ENCODE measurements at regions not wholly inside any gene's neighbourhood (a gene's known extent, or its start where the extent isn't known, plus 50 kb on each side); places are given as distances from the start of the nearest gene placed in this dataset.
"Not testable (repeated sequence)": the region's sequence is repeated elsewhere in the genome, so short reads cannot be mapped to it uniquely, and the experiment has no call there.

- H3K27me3 ChIP-seq (ENCODE audit: low read length) = no peaks in the 10 kb centered on the region
- POLR2A ChIA-PET (ENCODE audit: unreplicated experiment) = interaction anchor here (0.6 kb wide), 1 partner anchor 51 kb away, joined by 3 read pairs; no protein-coding TSS in a partner anchor
- no peak overlapping the region for H3K4me2 ChIP-seq (ENCODE audit: low read length)
- no peak overlapping the region for H3K27ac ChIP-seq (ENCODE audit: low read length)
- H3K36me3 ChIP-seq (ENCODE audit: low read depth, low read length) = no peaks in the 10 kb centered on the region
- no peaks in the 10 kb centered on the region for H4K20me1 ChIP-seq (ENCODE audit: low read length)
- CTCF ChIA-PET = no interaction called here
- H3K9ac ChIP-seq (ENCODE audit: low read length) = no peak overlapping the region
- TF ChIP-seq EZH2phosphoT487 (IDR thresholded peaks at IDR 0.05; ENCODE audit: borderline replicate concordance, low read length) (no peak), EZH2 (IDR thresholded peaks at IDR 0.05; ENCODE audit: low read length, unreplicated experiment) (no peak)
- TF ChIP-seq, protein P1, sequence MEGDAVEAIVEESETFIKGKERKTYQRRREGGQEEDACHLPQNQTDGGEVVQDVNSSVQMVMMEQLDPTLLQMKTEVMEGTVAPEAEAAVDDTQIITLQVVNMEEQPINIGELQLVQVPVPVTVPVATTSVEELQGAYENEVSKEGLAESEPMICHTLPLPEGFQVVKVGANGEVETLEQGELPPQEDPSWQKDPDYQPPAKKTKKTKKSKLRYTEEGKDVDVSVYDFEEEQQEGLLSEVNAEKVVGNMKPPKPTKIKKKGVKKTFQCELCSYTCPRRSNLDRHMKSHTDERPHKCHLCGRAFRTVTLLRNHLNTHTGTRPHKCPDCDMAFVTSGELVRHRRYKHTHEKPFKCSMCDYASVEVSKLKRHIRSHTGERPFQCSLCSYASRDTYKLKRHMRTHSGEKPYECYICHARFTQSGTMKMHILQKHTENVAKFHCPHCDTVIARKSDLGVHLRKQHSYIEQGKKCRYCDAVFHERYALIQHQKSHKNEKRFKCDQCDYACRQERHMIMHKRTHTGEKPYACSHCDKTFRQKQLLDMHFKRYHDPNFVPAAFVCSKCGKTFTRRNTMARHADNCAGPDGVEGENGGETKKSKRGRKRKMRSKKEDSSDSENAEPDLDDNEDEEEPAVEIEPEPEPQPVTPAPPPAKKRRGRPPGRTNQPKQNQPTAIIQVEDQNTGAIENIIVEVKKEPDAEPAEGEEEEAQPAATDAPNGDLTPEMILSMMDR (conservative IDR thresholded peaks at IDR 0.05; ENCODE audit: low read depth, low read length) = no peak
- H3K79me2 ChIP-seq (ENCODE audit: low read length) = no peaks in the 10 kb centered on the region
- DNase-seq = no peak
- H3K4me1 ChIP-seq (ENCODE audit: insufficient read depth, low read length) = peaks cover 22% of the 10 kb centered on the region
- no peaks in the 10 kb centered on the region for H3K9me3 ChIP-seq (ENCODE audit: low read length)
- H3K9me2 ChIP-seq (replicated peaks; ENCODE audit: low read length) = no peaks in the 10 kb centered on the region
- H3F3A ChIP-seq (ENCODE audit: low read length, unreplicated experiment) = no peaks in the 10 kb centered on the region
- H3K4me3 ChIP-seq (ENCODE audit: low read length) = no peak overlapping the region
- intact Hi-C loops (cut with micrococcal nuclease) = no loop called here
- BruUV-seq (replicated peaks) = no TSS peak
- H2AFZ ChIP-seq (ENCODE audit: low read length) = no peak overlapping the region
- ATAC-seq = no peak
Observed at GRCh38 chr1:8152731-8153702, 126.9 kb upstream of the ERRFI1 start.

GRCh38 chr1:8151647-8152046, 125.5 kb upstream of the ERRFI1 start:
- CTCF ChIA-PET = no interaction called here
- Histone ChIP-seq H3K9me3 (ENCODE audit: low read length) (no peaks in the 10 kb centered on the region), H3K4me2 (ENCODE audit: low read length) (no peak overlapping the region), H3K9me2 (replicated peaks; ENCODE audit: low read length) (no peaks in the 10 kb centered on the region), H3K36me3 (ENCODE audit: low read depth, low read length) (no peaks in the 10 kb centered on the region), H4K20me1 (ENCODE audit: low read length) (no peaks in the 10 kb centered on the region), H3F3A (ENCODE audit: low read length, unreplicated experiment) (no peaks in the 10 kb centered on the region), H3K4me1 (ENCODE audit: insufficient read depth, low read length) (peaks cover 22% of the 10 kb centered on the region), H3K79me2 (ENCODE audit: low read length) (no peaks in the 10 kb centered on the region), H3K27ac (ENCODE audit: low read length) (no peak overlapping the region), H3K27me3 (ENCODE audit: low read length) (no peaks in the 10 kb centered on the region), H3K4me3 (ENCODE audit: low read length) (no peak overlapping the region), H2AFZ (ENCODE audit: low read length) (no peak overlapping the region), H3K9ac (ENCODE audit: low read length) (no peak overlapping the region)
- BruUV-seq (replicated peaks) = no TSS peak
- POLR2A ChIA-PET (ENCODE audit: unreplicated experiment) = no interaction called here
- TF ChIP-seq EZH2 (IDR thresholded peaks at IDR 0.05; ENCODE audit: low read length, unreplicated experiment) = no peak
- TF ChIP-seq, protein P1 (conservative IDR thresholded peaks at IDR 0.05; ENCODE audit: low read depth, low read length) = no peak
- no peak for TF ChIP-seq EZH2phosphoT487 (IDR thresholded peaks at IDR 0.05; ENCODE audit: borderline replicate concordance, low read length)
- DNase-seq (no peak), ATAC-seq (no peak)
- intact Hi-C loops (cut with micrococcal nuclease) = no loop called here

DNA sequence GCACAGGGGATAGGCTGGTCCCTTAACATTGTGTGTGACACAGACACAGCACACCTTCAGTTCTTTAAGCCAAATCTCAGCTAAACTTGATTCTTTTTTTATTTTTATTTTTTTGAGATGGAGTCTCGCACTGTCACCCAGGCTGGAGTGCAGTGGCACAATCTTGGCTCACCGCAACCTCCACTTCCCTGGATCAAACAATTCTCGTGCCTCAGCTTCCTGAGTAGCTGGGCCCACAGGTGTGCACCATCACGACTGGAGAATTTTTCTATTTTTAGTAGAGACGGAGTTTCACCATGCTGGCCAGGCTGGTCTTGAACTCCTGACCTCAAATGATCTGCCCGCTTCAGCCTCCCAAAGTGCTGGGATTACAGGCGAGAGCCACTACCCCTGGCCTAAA, 123.6 kb upstream of the ERRFI1 start:
- POLR2A ChIA-PET (ENCODE audit: unreplicated experiment) = not testable (repeated sequence)

More for the DNA sequence above, 123.6 kb upstream of the ERRFI1 start:
- BruUV-seq (replicated peaks); H3K79me2 ChIP-seq (ENCODE audit: low read length); H3K9ac ChIP-seq (ENCODE audit: low read length); H3K4me3 ChIP-seq (ENCODE audit: low read length); H2AFZ ChIP-seq (ENCODE audit: low read length); H4K20me1 ChIP-seq (ENCODE audit: low read length); DNase-seq; H3K9me3 ChIP-seq (ENCODE audit: low read length); H3K27me3 ChIP-seq (ENCODE audit: low read length); H3K9me2 ChIP-seq (replicated peaks; ENCODE audit: low read length); H3K4me2 ChIP-seq (ENCODE audit: low read length); H3F3A ChIP-seq (ENCODE audit: low read length, unreplicated experiment); H3K36me3 ChIP-seq (ENCODE audit: low read depth, low read length); H3K27ac ChIP-seq (ENCODE audit: low read length); H3K4me1 ChIP-seq (ENCODE audit: insufficient read depth, low read length); CTCF ChIA-PET; ATAC-seq; intact Hi-C loops (cut with micrococcal nuclease): not testable (repeated sequence)
